ENCODE measurements at regions not wholly inside any gene's neighbourhood (a gene's known extent, or its start where the extent isn't known, plus 50 kb on each side); places are given as distances from the start of the nearest gene placed in this dataset.
"Not testable (repeated sequence)": the region's sequence is repeated elsewhere in the genome, so short reads cannot be mapped to it uniquely, and the experiment has no call there.

DNA sequence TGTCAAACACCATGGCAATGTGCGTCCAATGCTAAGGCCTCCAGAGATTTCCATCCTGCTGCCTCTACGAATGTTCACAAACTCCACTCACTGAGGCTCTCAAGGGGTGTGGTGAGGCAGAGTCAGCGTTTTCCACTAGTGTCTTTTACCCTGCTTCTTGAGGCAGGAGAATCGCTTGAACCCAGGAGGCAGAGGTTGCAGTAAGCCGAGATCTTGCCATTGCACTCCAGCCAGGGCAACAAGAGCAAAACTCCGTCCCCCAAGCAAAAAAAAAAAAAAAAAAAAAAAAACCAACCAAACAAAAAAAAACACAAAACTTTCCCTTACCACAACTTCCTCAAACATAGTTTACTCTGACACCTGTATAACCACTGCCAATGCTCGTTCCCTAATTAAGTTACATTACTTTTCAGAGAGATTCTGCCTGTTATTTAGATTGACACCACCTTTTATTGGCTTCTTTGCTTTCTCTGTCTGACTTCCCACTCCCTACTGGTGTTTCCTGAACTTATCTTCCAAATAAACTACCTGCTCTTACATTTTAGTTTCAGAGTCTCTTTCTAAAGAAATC lies 102.1 kb upstream of the ZNF746 start:
- H3K36me3 Mint-ChIP-seq: peaks cover 60 to 84% of the 10 kb centered on the region in 2 donors
- peaks cover 0 to 9% (median 2%) of the 10 kb centered on the region in 3 donors for H3K27me3 Mint-ChIP-seq (ENCODE audit: low read depth in 3 of 3)
- Histone ChIP-seq H2AFZ (ENCODE audit: insufficient read depth, low read depth, low read length, poor library complexity, severe bottlenecking) (no peak overlapping the region), H3K4me3 (replicated peaks in 1 of 3; ENCODE audit: low read depth in 2 of 3, low read length in 3 of 3) (no peak overlapping the region), H3K79me2 (ENCODE audit: insufficient read depth, low read length) (no peaks in the 10 kb centered on the region), H3K36me3 (replicated peaks in 1 of 2; ENCODE audit: control insufficient read depth in 1 of 2, insufficient read depth in 2 of 2, low read length in 2 of 2) (peaks cover 41 to 79% of the 10 kb centered on the region in 2 donors), H4K20me1 (ENCODE audit: insufficient read depth, low read length) (peaks cover 15% of the 10 kb centered on the region), H3K9me3 (replicated peaks in 1 of 2; ENCODE audit: control insufficient read depth in 1 of 2, insufficient read depth in 1 of 2, low read length in 2 of 2) (no peaks in the 10 kb centered on the region), H3K27ac (ENCODE audit: low read depth in 1 of 2, low read length in 2 of 2) (no peak overlapping the region), H3K27me3 (ENCODE audit: control insufficient read depth in 2 of 2, insufficient read depth in 2 of 2, low read length in 2 of 2) (no peaks in the 10 kb centered on the region), H3K9ac (ENCODE audit: insufficient read depth, low read length, poor library complexity, severe bottlenecking) (no peak overlapping the region), H3K4me2 (replicated peaks; ENCODE audit: extremely low read depth, low read length, poor library complexity, severe bottlenecking) (no peak overlapping the region), H3K4me1 (ENCODE audit: control insufficient read depth in 1 of 2, insufficient read depth in 2 of 2, low read length in 2 of 2) (peaks cover 0 to 10% of the 10 kb centered on the region in 2 donors)
- H3K4me1 Mint-ChIP-seq: peaks cover 24% of the 10 kb centered on the region
- H3K4me3 Mint-ChIP-seq: no peak overlapping the region
- DNase-seq: no peak
- intact Hi-C loops (cut with micrococcal nuclease): no loop called here
- 46% methylated on average over 6 of the region's 7 CpGs for WGBS (ENCODE audit: insufficient coverage)
- no peak for TF ChIP-seq CTCF (IDR thresholded peaks at IDR 0.05)
- H3K9me3 Mint-ChIP-seq: peaks cover 0 to 9% (median 0%) of the 10 kb centered on the region in 7 donors
- peak overlapping the region in 3 of 7 donors; percentile 25 to 74 (median 68) for H3K27ac Mint-ChIP-seq

GRCh38 chr7:149598721-149599308 lies 101.2 kb upstream of the ZNF746 start:
- peaks cover 24% of the 10 kb centered on the region for H3K4me1 Mint-ChIP-seq
- Histone ChIP-seq H3K27me3 (ENCODE audit: control insufficient read depth in 2 of 2, insufficient read depth in 2 of 2, low read length in 2 of 2) (no peaks in the 10 kb centered on the region), H3K36me3 (replicated peaks in 1 of 2; ENCODE audit: control insufficient read depth in 1 of 2, insufficient read depth in 2 of 2, low read length in 2 of 2) (peaks cover 38 to 80% of the 10 kb centered on the region in 2 donors), H2AFZ (ENCODE audit: insufficient read depth, low read depth, low read length, poor library complexity, severe bottlenecking) (no peak overlapping the region), H3K9me3 (replicated peaks in 1 of 2; ENCODE audit: control insufficient read depth in 1 of 2, insufficient read depth in 1 of 2, low read length in 2 of 2) (no peaks in the 10 kb centered on the region), H3K4me3 (replicated peaks in 1 of 3; ENCODE audit: low read depth in 2 of 3, low read length in 3 of 3) (no peak overlapping the region), H3K79me2 (ENCODE audit: insufficient read depth, low read length) (no peaks in the 10 kb centered on the region), H3K4me2 (replicated peaks; ENCODE audit: extremely low read depth, low read length, poor library complexity, severe bottlenecking) (no peak overlapping the region), H4K20me1 (ENCODE audit: insufficient read depth, low read length) (peaks cover 6% of the 10 kb centered on the region), H3K9ac (ENCODE audit: insufficient read depth, low read length, poor library complexity, severe bottlenecking) (no peak overlapping the region), H3K27ac (ENCODE audit: low read depth in 1 of 2, low read length in 2 of 2) (no peak overlapping the region), H3K4me1 (ENCODE audit: control insufficient read depth in 1 of 2, insufficient read depth in 2 of 2, low read length in 2 of 2) (peaks cover 0 to 10% of the 10 kb centered on the region in 2 donors)
- WGBS (ENCODE audit: insufficient coverage): no CpG with 5 or more reads among the region's 1 CpG
- H3K27ac Mint-ChIP-seq: no peak overlapping the region
- peaks cover 64 to 85% of the 10 kb centered on the region in 2 donors for H3K36me3 Mint-ChIP-seq
- H3K4me3 Mint-ChIP-seq: no peak overlapping the region
- peaks cover 0 to 9% (median 0%) of the 10 kb centered on the region in 7 donors for H3K9me3 Mint-ChIP-seq
- intact Hi-C loops (cut with micrococcal nuclease): no loop called here
- H3K27me3 Mint-ChIP-seq (ENCODE audit: low read depth in 3 of 3): peaks cover 0 to 9% (median 2%) of the 10 kb centered on the region in 3 donors
- no peak for DNase-seq
- no peak for TF ChIP-seq CTCF (IDR thresholded peaks at IDR 0.05)

DNA sequence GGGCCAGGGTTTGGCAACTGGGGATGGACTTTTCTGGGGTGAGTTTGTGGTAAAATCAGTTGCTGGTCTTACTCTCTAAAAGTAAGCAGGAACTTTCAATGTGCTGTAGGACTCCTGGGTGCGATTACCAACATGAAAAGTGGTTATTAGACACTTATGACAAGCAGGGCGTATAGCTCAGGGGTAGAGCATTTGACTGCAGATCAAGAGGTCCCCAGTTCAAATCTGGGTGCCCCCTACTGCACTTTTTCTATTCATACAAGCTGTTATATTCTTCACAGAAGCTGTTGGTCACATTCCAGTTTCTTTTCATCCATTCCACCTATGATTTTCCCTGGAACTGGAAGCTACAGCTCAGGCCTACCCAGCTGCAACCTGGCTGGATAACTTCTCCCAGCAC lies 100.2 kb upstream of the ZNF746 start:
- H3K4me3 Mint-ChIP-seq: not testable (repeated sequence)

More for the DNA sequence above, 100.2 kb upstream of the ZNF746 start:
- H4K20me1 ChIP-seq (ENCODE audit: insufficient read depth, low read length); H3K27ac ChIP-seq (ENCODE audit: low read depth in 1 of 2, low read length in 2 of 2); H3K27me3 ChIP-seq (ENCODE audit: control insufficient read depth in 2 of 2, insufficient read depth in 2 of 2, low read length in 2 of 2); H3K9ac ChIP-seq (ENCODE audit: insufficient read depth, low read length, poor library complexity, severe bottlenecking); intact Hi-C loops (cut with micrococcal nuclease); H3K9me3 Mint-ChIP-seq; H2AFZ ChIP-seq (ENCODE audit: insufficient read depth, low read depth, low read length, poor library complexity, severe bottlenecking); H3K27ac Mint-ChIP-seq; H3K4me2 ChIP-seq (replicated peaks; ENCODE audit: extremely low read depth, low read length, poor library complexity, severe bottlenecking); H3K4me3 ChIP-seq (replicated peaks in 1 of 3; ENCODE audit: low read depth in 2 of 3, low read length in 3 of 3); H3K79me2 ChIP-seq (ENCODE audit: insufficient read depth, low read length); DNase-seq; H3K9me3 ChIP-seq (replicated peaks in 1 of 2; ENCODE audit: control insufficient read depth in 1 of 2, insufficient read depth in 1 of 2, low read length in 2 of 2); H3K27me3 Mint-ChIP-seq (ENCODE audit: low read depth in 3 of 3): not testable (repeated sequence)
- peaks cover 38 to 78% of the 10 kb centered on the region in 2 donors for H3K36me3 ChIP-seq (replicated peaks in 1 of 2; ENCODE audit: control insufficient read depth in 1 of 2, insufficient read depth in 2 of 2, low read length in 2 of 2)
- 95% methylated on average over 2 of the region's 2 CpGs for WGBS (ENCODE audit: insufficient coverage)
- H3K4me1 ChIP-seq (ENCODE audit: control insufficient read depth in 1 of 2, insufficient read depth in 2 of 2, low read length in 2 of 2): peaks cover 0 to 10% of the 10 kb centered on the region in 2 donors
- Mint-ChIP-seq H3K4me1 (peaks cover 24% of the 10 kb centered on the region), H3K36me3 (peaks cover 60 to 84% of the 10 kb centered on the region in 2 donors)

All from CD14-positive monocyte (primary cell).